CD14-positive monocyte (primary cell): ENCODE measurements at regions not wholly inside any gene's neighbourhood (a gene's known extent, or its start where the extent isn't known, plus 50 kb on each side); places are given as distances from the start of the nearest gene placed in this dataset.

Source experiments
- DNase-seq, 3 donors: peaks; one replicate each; pipeline ENCODE4 v3.0.0-alpha.2; 2011 to 2022
- H2AFZ ChIP-seq: 2 replicates; pipeline ENCODE4 v1.6.0; 2012; ENCODE audit warnings: mild to moderate bottlenecking, low read depth, low read length, inconsistent platforms; ENCODE audit not compliant: insufficient read depth, poor library complexity, severe bottlenecking
- H3K27ac ChIP-seq, 2 donors: 1 replicate in 1 of 2; 2 replicates in 1 of 2; pipeline ENCODE4 v1.5.1; 2012 to 2013; ENCODE audit warnings: low read length in 2 of 2, control low read depth in 1 of 2, inconsistent platforms in 1 of 2, low read depth in 1 of 2, mild to moderate bottlenecking in 1 of 2
- H3K27me3 ChIP-seq, 2 donors: one replicate each; pipeline versions ENCODE4 v1.6.0 to v1.6.1; 2011 to 2013; ENCODE audit warnings: low read length in 2 of 2; ENCODE audit not compliant: control insufficient read depth in 2 of 2, insufficient read depth in 2 of 2
- H3K36me3 ChIP-seq, 2 donors: replicated peaks in 1 of 2; 1 replicate in 1 of 2; 2 replicates in 1 of 2; pipeline versions ENCODE4 v1.5.1 to v1.6.1; 2012 to 2013; ENCODE audit warnings: low read length in 2 of 2, control low read depth in 1 of 2, inconsistent platforms in 1 of 2, mild to moderate bottlenecking in 1 of 2; ENCODE audit not compliant: insufficient read depth in 2 of 2, control insufficient read depth in 1 of 2
- H3K4me1 ChIP-seq, 2 donors: 1 replicate in 1 of 2; 2 replicates in 1 of 2; pipeline versions ENCODE4 v1.5.1 to v1.6.1; 2012 to 2013; ENCODE audit warnings: low read length in 2 of 2, control low read depth in 1 of 2, inconsistent platforms in 1 of 2, mild to moderate bottlenecking in 1 of 2, moderate library complexity in 1 of 2; ENCODE audit not compliant: insufficient read depth in 2 of 2, control insufficient read depth in 1 of 2
- H3K4me2 ChIP-seq: replicated peaks from 2 replicates; pipeline ENCODE3; 2012; ENCODE audit warnings: low read length, moderate library complexity, mild to moderate bottlenecking; ENCODE audit not compliant: poor library complexity, severe bottlenecking; ENCODE audit errors: extremely low read depth
- H3K4me3 ChIP-seq, 3 experiments: fragments of 200-600 bp in 1 of 3; sonication (generic) in 1 of 3; replicated peaks in 1 of 3; 1 replicate in 2 of 3; 2 replicates in 1 of 3; pipeline ENCODE4 v1.5.1; 2011 to 2013; ENCODE audit warnings: low read length in 3 of 3, mild to moderate bottlenecking in 3 of 3, control low read depth in 2 of 3, low read depth in 2 of 3, inconsistent platforms in 1 of 3, moderate library complexity in 1 of 3
- H3K79me2 ChIP-seq: 2 replicates; pipeline ENCODE4 v1.6.0; 2012; ENCODE audit warnings: mild to moderate bottlenecking, control low read depth, inconsistent platforms, low read length, moderate library complexity; ENCODE audit not compliant: insufficient read depth
- H3K9ac ChIP-seq: 2 replicates; pipeline ENCODE4 v1.6.0; 2017; ENCODE audit warnings: low read length, mild to moderate bottlenecking; ENCODE audit not compliant: insufficient read depth, poor library complexity, severe bottlenecking
- H3K9me3 ChIP-seq, 2 donors: replicated peaks in 1 of 2; 1 replicate in 1 of 2; 2 replicates in 1 of 2; pipeline versions ENCODE4 v1.5.1 to v1.6.1; 2012 to 2013; ENCODE audit warnings: low read length in 2 of 2, control low read depth in 1 of 2; ENCODE audit not compliant: control insufficient read depth in 1 of 2, insufficient read depth in 1 of 2
- H4K20me1 ChIP-seq: 2 replicates; pipeline ENCODE4 v1.6.0; 2012; ENCODE audit warnings: mild to moderate bottlenecking, low read length, control low read depth, moderate library complexity; ENCODE audit not compliant: insufficient read depth
- H3K27ac Mint-ChIP-seq, 7 donors: one replicate each; pipeline ENCODE4 v1.8.0; 2020; ENCODE audit warnings: mild to moderate bottlenecking in 7 of 7, mixed read lengths in 7 of 7, moderate library complexity in 6 of 7, inconsistent platforms in 2 of 7
- H3K27me3 Mint-ChIP-seq, 3 donors: one replicate each; pipeline ENCODE4 v1.8.0; 2021 to 2022; ENCODE audit warnings: low read depth in 3 of 3, mild to moderate bottlenecking in 3 of 3, mixed read lengths in 3 of 3, moderate library complexity in 3 of 3, inconsistent platforms in 1 of 3
- H3K36me3 Mint-ChIP-seq, 2 donors: one replicate each; pipeline ENCODE4 v1.8.0; 2020; ENCODE audit warnings: mixed read lengths in 2 of 2, inconsistent platforms in 1 of 2, mild to moderate bottlenecking in 1 of 2
- H3K4me1 Mint-ChIP-seq: one replicate; pipeline ENCODE4 v1.8.0; 2020; ENCODE audit warnings: mild to moderate bottlenecking, mixed read lengths
- H3K4me3 Mint-ChIP-seq, 2 donors: one replicate each; pipeline ENCODE4 v1.8.0; 2020; ENCODE audit warnings: mild to moderate bottlenecking in 2 of 2, mixed read lengths in 2 of 2, moderate library complexity in 1 of 2
- H3K9me3 Mint-ChIP-seq, 7 donors: one replicate each; pipeline ENCODE4 v1.8.0; 2020 to 2022; ENCODE audit warnings: mixed read lengths in 7 of 7, mild to moderate bottlenecking in 6 of 7, moderate library complexity in 6 of 7, inconsistent platforms in 2 of 7
- CTCF ChIP-seq: fragments of 200-600 bp; IDR thresholded peaks from one replicate; pipeline ENCODE4 v1.8.0; 2022; ENCODE audit warnings: antibody characterized with exemption, mild to moderate bottlenecking
- WGBS: methylation state at CpG from one replicate; pipeline ENCODE4 v1.1.5; 2013; ENCODE audit warnings: missing lambda C conversion rate; ENCODE audit not compliant: insufficient coverage; 5-methylcytosine and 5-hydroxymethylcytosine counted together
- intact Hi-C, 2 donors: fragments of 100-400 bp; cut with micrococcal nuclease; formaldehyde crosslinking; loops; one replicate each; pipeline versions ENCODE4 v1.15.0 to v1.15.1; 2023

GRCh38 chr5:8233479-8233878, 364.5 kb downstream of the MTRR start:
- H3K4me1 Mint-ChIP-seq = no peaks in the 10 kb centered on the region
- Histone ChIP-seq H2AFZ (no peak overlapping the region), H4K20me1 (no peaks in the 10 kb centered on the region), H3K4me2 (no peak overlapping the region), H3K4me1 (no peaks in the 10 kb centered on the region), H3K9me3 (no peaks in the 10 kb centered on the region), H3K27ac (no peak overlapping the region), H3K27me3 (no peaks in the 10 kb centered on the region), H3K4me3 (no peak overlapping the region), H3K9ac (no peak overlapping the region), H3K36me3 (no peaks in the 10 kb centered on the region), H3K79me2 (no peaks in the 10 kb centered on the region)
- intact Hi-C loops = no loop called here
- TF ChIP-seq CTCF = no peak
- H3K9me3 Mint-ChIP-seq = peaks cover 2 to 9% (median 6%) of the 10 kb centered on the region in 7 donors
- peaks cover 1 to 4% (median 1%) of the 10 kb centered on the region in 3 donors for H3K27me3 Mint-ChIP-seq
- H3K27ac Mint-ChIP-seq = no peak overlapping the region
- H3K4me3 Mint-ChIP-seq = no peak overlapping the region
- H3K36me3 Mint-ChIP-seq = no peaks in the 10 kb centered on the region
- no peak for DNase-seq

- Histone ChIP-seq H3K4me1 (no peaks in the 10 kb centered on the region), H3K4me3 (no peak overlapping the region), H3K4me2 (no peak overlapping the region), H3K27me3 (no peaks in the 10 kb centered on the region), H3K79me2 (no peaks in the 10 kb centered on the region), H4K20me1 (no peaks in the 10 kb centered on the region), H3K9ac (no peak overlapping the region), H2AFZ (no peak overlapping the region), H3K27ac (no peak overlapping the region), H3K9me3 (no peaks in the 10 kb centered on the region), H3K36me3 (no peaks in the 10 kb centered on the region)
- Mint-ChIP-seq H3K27me3 (peaks cover 1 to 4% (median 1%) of the 10 kb centered on the region in 3 donors), H3K36me3 (no peaks in the 10 kb centered on the region), H3K27ac (no peak overlapping the region), H3K4me3 (no peak overlapping the region), H3K9me3 (peaks cover 2 to 9% (median 6%) of the 10 kb centered on the region in 7 donors), H3K4me1 (no peaks in the 10 kb centered on the region)
- no peak for DNase-seq
- intact Hi-C loops = no loop called here
- TF ChIP-seq CTCF = no peak
- WGBS = 17% methylated on average over 1 of the region's 3 CpGs
Observed at GRCh38 chr5:8234179-8234770, 365.3 kb downstream of the MTRR start.
